Stimulated activated CD4-positive, alpha-beta T cell treated with anti-CD3 and anti-CD28 coated beads, Interleukin-4, amount 100 ng/mL, for 4 hours (primary cell): ENCODE measurements at regions not wholly inside any gene's neighbourhood (a gene's known extent, or its start where the extent isn't known, plus 50 kb on each side); places are given as distances from the start of the nearest gene placed in this dataset.
"Not testable (repeated sequence)": the region's sequence is repeated elsewhere in the genome, so short reads cannot be mapped to it uniquely, and the experiment has no call there.

Experiments used
- DNase-seq, 2 experiments: peaks; one replicate each; pipeline ENCODE4 v3.0.0-alpha.2; 2020

- no peak for DNase-seq
Measured at GRCh38 chr4:188680004-188680666, 540.9 kb downstream of the TRIML1 start.

DNA sequence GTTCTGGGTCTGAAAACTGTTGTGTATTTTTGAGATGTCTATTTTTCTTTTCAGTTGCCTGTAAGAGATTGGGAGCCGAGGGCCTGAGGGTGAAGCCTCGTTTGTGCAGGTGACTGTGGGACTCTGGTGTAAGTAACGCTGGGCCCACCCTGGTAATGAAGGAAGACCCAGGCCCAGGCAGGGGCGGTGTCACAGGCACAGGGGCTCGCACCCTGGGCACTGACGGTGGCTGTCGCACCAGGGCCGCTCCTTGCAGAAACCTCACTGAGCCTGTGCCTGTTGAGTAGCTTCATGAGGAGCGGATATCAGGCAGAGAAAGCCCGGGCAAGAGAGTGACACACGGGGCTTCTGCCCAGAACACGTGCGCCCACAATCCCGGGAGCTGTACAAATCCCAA is 541.4 kb downstream of the TRIML1 start:
- no peak for DNase-seq

DNA sequence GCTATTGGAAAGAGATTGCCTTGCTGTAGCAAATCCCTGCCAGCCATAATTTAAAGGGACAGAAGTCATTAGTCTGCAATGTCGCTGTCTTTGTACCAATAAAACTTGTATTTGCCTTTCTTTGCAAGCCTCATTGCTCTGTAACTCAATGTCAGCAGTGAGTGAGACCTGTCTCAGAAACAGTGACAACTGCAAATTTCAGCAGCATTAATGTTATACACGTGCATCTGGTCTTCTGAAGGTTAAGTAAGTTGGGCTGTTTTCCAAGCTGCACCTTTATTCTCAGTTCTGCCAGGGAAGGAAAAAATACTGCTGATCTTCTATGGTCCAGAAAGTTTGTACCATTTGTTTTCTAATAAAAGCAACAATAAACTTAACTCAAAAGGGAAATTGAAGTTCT is 543.1 kb downstream of the TRIML1 start:
- DNase-seq: no peak

DNA sequence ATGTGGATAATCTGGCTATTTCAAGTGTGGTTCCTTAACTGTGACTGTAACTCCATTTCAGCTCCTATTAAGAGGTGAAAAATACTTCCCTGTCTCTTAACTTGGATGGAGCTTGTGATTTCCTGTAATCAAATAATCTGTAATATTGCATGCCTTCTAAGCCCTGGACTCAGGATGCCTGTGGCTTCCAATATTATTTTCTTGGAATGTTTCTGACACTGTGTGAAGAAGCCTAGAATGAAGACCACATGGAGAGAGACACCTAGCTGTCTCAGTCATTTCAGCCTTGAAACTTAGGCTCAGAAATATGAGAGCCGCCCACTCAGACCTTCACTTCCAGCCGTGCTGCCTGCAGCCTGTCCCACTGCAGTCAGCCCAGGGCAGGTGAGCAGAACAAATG is 544.3 kb downstream of the TRIML1 start:
- DNase-seq: no peak

- DNase-seq: no peak
Measured at GRCh38 chr4:188688956-188689355, 549.7 kb downstream of the TRIML1 start.

GRCh38 chr4:188691811-188692210 is 552.6 kb downstream of the TRIML1 start:
- DNase-seq: no peak

GRCh38 chr4:188695261-188695660 is 556.0 kb downstream of the TRIML1 start:
- DNase-seq: no peak

GRCh38 chr4:188697243-188697642 is 558.0 kb downstream of the TRIML1 start:
- DNase-seq: no peak

- no peak for DNase-seq
Measured at GRCh38 chr4:188701952-188702351, 562.7 kb downstream of the TRIML1 start.

- DNase-seq: no peak
Measured at GRCh38 chr4:188704288-188704687, 565.0 kb downstream of the TRIML1 start.

GRCh38 chr4:188707036-188707435 is 567.8 kb downstream of the TRIML1 start:
- DNase-seq: no peak

GRCh38 chr4:188714501-188714900 is 575.3 kb downstream of the TRIML1 start:
- no peak for DNase-seq

GRCh38 chr4:188714907-188715306 is 575.7 kb downstream of the TRIML1 start:
- no peak for DNase-seq

- DNase-seq: no peak
Measured at GRCh38 chr4:188717661-188718060, 578.4 kb downstream of the TRIML1 start.

- DNase-seq: no peak
Measured at GRCh38 chr4:188719794-188720193, 580.6 kb downstream of the TRIML1 start.

GRCh38 chr4:188722911-188723310 is 583.7 kb downstream of the TRIML1 start:
- DNase-seq: no peak

DNA sequence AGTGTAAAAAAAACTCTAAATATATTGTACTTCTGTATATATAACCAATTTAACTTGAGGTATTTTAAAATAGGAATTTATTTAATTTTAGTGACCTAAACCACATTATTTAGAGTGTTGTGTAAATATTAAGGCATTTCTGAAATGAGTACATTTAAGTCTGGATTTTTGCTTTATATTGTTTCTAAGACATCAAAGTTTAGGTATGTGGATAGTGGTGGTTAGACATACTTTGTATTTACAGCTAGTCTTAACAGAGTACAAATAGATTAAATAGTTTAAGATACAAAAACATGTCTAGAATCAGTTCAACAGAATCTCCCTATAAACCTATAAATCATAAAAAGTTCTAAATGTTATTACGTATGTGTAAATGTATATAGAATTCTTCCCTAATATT is 588.5 kb downstream of the TRIML1 start:
- no peak for DNase-seq

DNA sequence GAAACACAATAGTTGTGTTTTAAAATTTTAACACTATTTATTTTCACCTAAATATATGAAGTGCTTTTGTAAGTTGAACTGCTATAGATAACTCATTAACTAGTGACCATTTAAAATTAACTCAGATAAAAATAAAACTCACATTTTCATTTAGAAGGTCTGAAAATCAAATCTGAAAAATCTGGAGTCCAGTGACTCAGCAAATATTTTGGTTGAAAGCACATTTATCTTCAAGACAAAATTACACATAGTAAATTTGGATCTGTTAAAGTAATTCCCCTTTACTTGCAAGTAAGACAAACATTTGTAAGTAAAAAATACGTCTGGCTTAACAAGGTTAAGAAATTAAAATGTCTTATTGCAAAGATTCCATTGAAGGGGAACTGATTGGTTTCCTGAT is 589.1 kb downstream of the TRIML1 start:
- no peak for DNase-seq

DNA sequence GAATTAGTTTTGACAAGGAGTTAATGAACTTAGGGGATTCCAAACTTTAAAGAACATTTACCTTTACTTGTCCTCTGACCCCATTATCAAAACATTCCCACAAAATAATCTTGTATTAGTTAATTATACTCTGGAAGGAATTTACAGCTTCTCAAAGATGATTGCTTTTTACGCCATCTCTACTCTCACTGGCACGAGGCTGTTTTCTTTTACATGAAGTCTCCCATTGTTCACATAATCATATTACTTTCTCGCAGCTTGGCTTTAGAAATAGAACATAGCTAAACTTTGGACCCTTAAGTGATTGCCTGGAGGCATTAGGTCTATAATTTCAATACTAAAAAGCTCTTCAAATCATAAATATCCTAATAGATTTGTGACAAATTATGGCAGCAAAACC is 592.9 kb downstream of the TRIML1 start:
- DNase-seq: no peak

DNA sequence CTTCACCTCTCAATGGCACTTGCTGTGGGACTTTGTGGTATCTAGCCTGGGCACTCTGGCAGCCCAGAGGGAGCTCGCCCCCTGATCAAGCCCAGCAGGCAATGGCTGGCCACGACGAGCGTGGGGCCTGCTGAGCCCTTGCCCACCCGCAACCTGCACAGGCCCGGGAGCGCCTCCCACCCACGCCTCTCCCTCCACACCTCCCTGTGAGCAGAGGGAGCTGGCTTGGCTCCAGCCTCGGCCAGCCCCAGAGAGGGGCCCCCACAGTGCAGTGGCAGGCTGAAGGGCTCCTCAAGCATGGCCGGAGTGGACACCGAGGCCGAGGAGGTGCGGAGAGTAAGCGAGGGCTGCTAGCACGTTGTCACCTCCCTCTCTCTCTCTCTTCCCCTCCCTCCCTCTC is 595.8 kb downstream of the TRIML1 start:
- DNase-seq: no peak

DNA sequence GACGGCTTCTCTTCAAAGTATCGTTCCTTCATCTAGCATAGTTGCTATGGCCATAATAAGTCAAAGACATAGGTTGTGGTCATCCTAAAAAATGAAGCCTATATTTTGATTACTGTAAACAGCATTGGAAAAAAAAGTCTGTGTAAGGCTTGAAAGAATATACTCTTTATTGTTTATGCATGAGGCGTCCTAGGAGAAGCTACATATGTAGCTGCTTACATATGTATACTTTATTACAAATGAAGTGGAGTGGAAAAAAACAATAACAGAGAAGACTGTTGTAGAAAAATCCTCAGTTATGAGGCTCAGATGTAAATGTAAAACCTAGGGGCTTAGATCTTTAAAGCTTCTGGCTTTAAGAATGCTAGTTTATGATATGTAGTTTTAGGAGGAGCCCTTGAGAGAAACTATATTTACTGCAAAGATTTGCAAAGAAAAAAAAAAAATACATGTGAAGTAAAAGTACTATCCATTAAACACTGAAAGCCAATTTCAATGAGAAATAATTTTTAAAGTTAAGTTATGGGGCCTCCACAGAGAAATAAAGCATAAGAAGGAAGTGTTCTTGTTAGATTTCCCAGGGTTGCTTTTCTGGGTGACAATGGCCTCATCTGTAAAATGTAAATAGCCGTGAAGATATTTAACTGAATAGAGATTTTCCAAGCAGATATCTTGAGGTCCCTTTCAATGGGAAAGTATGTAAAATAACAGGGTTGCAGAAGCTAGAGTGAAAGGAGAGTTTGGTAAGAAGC is 598.2 kb downstream of the TRIML1 start:
- DNase-seq: no peak

DNA sequence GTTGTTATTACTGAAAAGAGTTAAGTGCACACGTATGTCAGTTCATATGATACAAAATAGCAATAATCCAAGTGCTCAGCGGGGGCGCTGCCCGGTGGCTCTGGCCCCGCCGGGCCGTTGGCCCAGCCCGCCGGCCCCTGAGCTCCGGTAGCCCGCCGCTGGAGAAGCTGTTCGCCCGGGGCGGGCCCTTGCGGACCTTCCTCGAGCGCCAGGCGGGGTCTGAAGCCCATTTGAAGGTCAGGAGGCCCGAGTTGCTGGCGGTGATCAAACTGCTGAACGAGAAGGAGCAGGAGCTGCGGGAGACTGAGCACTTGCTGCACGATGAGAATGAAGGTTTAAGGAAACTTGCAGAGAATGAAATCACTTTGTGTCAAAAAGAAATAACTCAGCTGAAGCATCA is 599.0 kb downstream of the TRIML1 start:
- not testable (repeated sequence) for DNase-seq

DNA sequence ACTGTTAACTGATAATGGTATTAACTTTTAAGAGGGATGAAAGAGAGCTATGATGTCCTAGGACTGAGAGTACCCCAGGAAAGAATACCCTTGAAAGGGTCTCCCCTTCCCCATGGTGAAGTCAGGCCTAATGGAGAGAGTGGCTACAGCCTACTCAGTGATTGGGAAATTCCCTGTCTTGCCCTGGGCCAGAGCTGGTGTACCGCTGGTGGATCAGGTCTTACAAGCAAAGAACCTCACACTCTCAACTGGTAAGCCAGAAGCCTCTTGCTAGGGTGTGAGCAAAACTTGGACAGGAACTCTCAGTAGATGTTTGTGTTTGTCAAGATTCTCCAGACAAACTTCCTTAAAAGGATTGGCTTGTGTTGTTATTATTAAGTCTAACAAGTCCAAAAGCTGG is 600.9 kb downstream of the TRIML1 start:
- not testable (repeated sequence) for DNase-seq

DNA sequence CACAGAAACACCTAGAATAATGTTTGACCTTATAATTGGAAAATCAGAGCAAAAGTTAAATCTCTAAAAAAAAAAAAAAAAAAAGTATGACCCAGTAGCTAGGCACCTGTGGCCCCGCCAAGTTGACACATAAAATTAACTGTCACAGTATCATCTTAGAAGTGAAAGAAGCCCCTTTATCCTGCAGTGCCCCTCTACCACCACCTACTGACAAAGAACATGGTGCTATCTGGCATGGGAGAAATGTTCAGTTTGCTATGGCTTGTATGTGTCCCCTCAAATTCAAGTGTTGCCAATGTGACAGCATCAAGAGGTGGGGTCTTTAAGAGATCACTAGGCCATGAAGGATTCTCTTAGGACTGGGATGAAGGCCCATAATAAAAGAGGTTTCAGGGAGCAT is 601.5 kb downstream of the TRIML1 start:
- not testable (repeated sequence) for DNase-seq
